ENCODE measurements at regions not wholly inside any gene's neighbourhood (a gene's known extent, or its start where the extent isn't known, plus 50 kb on each side); places are given as distances from the start of the nearest gene placed in this dataset.

- TF ChIP-seq CTCF (conservative IDR thresholded peaks at IDR 0.05; ENCODE audit: low read depth, low read length) (no peak), EZH2 (IDR thresholded peaks at IDR 0.05; ENCODE audit: borderline replicate concordance, low read depth, low read length, poor library complexity, severe bottlenecking) (no peak)
Observed at GRCh38 chr4:144410230-144410783, 235.6 kb upstream of the HHIP start.
